ENCODE measurements at regions not wholly inside any gene's neighbourhood (a gene's known extent, or its start where the extent isn't known, plus 50 kb on each side); places are given as distances from the start of the nearest gene placed in this dataset.
"Not testable (repeated sequence)": the region's sequence is repeated elsewhere in the genome, so short reads cannot be mapped to it uniquely, and the experiment has no call there.

DNA sequence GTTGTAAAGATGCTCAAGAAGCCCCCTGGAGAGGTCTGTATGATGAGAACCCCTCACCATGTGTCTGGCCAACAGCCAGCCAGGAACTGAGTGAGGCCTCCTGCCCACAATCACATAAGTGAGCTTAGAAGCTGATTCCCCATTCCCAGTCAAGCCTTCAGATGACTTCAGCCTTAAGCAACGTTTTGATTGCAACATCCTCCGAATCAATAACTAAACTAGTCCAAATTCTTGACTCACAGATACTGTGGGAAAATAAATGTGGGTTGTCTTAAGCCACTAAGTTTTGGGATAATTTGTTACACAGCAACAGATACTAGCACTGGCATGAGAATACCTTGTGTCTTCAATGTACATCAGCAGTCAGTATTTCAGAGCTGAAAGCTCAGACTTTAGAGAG is 54.5 kb upstream of the HS3ST4 start:
- DNase-seq (ENCODE audit: low spot score): no peak

DNA sequence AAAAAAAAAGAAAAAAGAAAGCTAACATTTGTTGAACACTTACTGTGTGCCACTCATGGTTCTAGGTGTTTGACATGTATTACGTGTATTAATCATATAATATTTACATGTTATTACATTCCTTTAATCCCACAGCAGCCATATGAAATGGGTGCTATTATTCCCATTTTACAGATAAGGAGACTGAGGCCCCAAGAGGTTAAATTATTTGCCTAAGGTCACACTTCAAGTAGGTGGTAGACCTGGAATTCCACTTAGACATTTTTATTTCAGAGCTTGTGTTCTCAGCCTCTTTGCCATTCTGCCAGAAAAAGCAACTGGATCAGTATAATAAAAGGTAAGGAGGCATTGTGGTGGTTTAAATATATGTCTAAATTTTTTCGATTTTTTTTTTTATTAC is 55.1 kb upstream of the HS3ST4 start:
- no peak for DNase-seq (ENCODE audit: low spot score)

DNA sequence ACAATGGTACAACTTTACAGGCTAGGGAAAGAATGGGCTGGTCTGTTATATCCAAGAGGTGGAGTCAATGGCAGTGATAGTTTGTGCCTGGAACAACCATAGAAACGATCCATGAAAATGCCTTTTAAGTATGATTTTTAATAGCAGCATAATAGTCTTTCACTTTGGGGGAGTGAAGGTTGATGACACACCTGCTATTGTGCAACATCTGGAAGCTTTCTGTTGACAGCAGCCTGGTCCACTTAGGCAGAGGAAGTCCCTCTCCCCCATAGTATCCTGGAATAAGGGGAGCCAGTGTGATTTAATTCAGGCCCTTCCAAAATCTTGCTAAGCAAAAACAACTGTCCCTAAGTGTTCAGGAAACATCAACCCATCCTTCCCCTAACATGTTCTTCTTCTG is 56.3 kb upstream of the HS3ST4 start:
- no peak for DNase-seq (ENCODE audit: low spot score)

DNA sequence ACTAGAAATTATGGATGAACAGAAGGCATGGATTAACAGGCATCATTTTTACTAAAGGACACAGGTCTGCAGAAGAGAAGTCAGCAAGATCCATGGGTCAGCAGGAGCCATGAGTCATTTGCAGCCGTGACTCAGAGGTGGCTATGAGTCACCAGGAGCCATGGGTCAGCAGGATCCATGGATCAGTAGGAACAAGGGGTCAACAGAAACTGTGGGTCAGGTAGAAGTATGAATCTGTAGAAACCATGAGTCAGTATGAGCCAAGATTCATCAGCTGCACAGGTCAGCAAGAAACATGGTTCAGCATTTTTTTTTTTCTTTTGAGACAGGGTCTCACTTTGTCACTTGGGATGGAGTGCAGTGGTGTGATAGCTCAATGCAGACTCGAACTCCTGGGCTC is 58.2 kb upstream of the HS3ST4 start:
- no peak for DNase-seq (ENCODE audit: low spot score)

DNA sequence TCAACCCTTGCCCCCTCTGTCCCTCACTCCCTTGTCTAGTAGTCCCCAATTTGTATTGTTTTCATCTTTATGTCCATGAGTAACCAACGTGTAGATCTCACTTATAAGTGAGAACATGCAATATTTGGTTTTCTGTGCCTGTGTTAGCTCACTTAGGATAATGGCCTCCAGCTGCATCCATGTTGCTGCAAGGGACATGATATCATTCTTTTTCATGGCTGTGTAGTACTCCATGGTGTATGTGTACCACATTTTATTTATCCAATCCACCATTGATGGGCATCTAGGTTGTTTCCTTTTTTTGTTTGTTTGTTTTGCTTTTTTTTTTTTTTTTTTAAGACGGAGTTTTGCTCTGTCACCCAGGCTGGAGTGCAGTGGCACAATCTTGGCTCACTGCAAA is 63.0 kb upstream of the HS3ST4 start:
- DNase-seq (ENCODE audit: low spot score): no peak

DNA sequence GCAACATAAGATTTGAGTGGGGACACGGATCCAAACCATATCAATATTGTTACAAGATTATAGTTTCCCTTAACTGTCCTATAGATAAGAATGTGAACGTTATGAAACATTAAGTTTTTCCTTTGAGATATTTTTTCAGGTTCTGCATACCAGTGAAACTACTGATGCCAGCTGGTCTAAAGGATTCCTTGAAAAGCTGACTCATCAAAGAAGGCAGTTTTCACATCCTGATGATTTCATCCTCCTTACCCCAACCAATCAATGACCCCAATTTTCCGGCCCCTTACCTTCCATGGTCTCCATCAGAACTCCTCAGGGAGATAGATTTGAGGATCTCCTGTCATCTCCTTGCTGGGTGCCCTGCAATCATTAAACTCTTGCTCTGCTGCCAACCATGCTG is 64.1 kb upstream of the HS3ST4 start:
- no peak for DNase-seq (ENCODE audit: low spot score)

DNA sequence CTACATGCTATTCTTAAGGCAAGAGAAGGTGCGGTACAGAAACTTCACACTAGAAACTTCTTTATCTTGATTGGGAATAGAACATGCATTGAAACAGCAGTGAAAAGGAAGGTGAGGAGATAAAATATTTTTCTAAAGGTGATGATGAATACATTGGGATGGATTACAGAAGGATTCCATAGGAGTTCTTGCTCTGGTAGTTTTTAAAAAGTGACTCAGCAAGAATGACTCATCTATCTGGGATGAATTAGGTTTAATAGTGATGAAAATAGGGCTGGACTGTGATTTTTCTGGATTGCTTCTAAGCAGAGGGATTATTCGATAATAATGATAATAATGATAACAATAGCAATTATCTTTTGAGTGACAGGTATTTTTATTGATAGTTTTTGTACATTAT is 65.6 kb upstream of the HS3ST4 start:
- no peak for DNase-seq (ENCODE audit: low spot score)

DNA sequence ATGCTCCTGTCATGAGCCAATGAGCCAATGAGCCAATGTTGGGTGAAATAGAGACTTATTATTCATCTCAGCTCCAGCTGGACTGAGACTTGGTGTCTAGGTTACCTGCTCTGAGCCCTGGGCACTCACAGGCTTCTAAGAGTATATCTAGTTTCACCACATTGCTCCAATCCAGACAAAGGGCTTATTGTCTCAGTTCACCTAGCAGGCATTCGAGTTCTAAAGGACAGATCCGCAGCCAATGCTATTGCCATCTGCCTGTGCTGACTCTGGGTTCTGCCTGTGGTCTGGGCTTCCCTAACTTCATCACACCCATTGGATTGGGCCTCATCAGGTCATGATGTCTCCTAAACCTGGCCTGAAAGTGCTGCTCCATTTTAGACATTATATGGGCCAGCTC is 66.1 kb upstream of the HS3ST4 start:
- DNase-seq (ENCODE audit: low spot score): no peak

GRCh38 chr16:25614716-25615265 is 77.0 kb upstream of the HS3ST4 start:
- peak; percentile 66 for DNase-seq (ENCODE audit: low spot score)

DNA sequence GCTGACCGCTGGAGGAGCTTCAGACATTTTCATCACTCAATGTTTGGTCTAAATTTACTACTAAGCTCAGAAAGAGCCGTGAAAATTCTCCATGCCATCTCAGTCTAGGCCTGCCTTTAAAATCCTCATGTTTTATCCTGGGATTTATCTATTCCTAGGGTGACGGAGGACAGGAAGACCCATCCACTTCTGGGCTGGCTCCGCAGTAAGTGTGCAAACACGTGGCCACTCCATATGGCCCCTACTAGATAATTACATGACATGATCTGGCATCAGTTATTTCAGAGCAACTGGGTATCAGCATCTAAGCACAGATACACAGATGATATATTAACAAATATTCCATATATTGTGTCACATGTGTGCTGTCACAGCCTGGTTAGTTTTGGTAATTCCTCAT is 77.8 kb upstream of the HS3ST4 start:
- peak; percentile 49 for DNase-seq (ENCODE audit: low spot score)

DNA sequence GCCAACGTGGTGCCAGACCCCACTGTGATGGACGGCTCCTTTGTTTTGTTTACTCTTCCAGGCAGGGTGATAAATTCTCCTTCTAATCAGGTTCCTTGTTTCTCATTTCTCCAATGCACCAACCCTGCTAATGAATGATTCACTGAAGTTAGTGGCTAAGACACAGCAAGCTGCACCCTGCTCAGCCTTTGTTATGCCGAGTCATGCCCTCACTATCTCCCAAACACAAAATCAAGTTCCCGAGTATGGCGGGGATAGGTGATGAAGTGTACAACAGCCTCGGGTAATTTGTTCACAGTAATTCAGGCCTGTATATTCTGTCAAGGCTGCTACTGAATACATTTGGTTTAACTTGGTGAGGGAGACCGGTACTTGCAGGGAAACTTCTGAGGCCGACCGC is 83.8 kb upstream of the HS3ST4 start:
- DNase-seq (ENCODE audit: low spot score): no peak

- no peak for DNase-seq (ENCODE audit: low spot score)
These were observed 85.7 kb upstream of the HS3ST4 start for GRCh38 chr16:25606069-25606468.

- no peak for DNase-seq (ENCODE audit: low spot score)
These were observed 86.4 kb upstream of the HS3ST4 start for GRCh38 chr16:25605381-25605780.

GRCh38 chr16:25601306-25601705 is 90.5 kb upstream of the HS3ST4 start:
- not testable (repeated sequence) for DNase-seq (ENCODE audit: low spot score)

DNA sequence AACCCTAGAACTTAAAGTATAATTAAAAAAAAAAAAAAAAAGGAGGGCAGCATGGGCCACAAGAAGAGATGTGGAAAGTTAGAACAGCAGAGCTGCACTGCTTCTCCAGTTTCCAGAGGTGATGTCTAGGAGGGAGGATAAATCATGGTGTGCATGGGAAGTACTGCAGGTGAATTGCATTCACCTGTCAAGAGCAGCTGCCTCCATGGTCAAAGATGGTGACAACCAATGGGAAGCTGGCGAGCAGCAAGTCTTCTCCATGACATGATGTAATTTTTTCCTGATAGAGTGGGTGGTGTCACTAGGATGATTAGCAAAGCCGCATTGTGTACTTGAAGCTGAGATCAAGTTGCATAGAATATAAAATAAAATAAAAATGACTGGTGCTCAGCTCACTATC is 95.6 kb upstream of the HS3ST4 start:
- DNase-seq (ENCODE audit: low spot score): no peak

DNA sequence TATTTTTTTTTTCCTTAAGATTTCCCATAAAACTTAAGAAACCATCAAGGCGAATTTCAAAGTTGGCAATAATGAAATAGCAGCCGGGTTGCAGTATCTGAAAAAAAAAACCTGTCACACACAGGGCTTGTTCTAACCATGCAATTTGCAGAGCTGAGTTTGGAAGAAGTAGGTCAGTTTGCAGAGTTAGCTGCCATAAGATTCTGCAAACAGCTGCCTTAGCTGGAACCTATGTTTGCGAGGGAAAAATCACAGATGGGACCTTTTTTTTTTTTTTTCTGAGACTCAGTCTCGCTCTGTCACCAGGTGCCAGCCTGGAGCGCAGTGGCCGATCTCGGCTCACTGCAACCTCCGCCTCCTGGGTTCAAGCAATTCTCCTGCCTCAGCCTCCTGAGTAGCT is 98.5 kb upstream of the HS3ST4 start:
- DNase-seq (ENCODE audit: low spot score): no peak

GRCh38 chr16:25587783-25588182 is 104.0 kb upstream of the HS3ST4 start:
- DNase-seq (ENCODE audit: low spot score): no peak

DNA sequence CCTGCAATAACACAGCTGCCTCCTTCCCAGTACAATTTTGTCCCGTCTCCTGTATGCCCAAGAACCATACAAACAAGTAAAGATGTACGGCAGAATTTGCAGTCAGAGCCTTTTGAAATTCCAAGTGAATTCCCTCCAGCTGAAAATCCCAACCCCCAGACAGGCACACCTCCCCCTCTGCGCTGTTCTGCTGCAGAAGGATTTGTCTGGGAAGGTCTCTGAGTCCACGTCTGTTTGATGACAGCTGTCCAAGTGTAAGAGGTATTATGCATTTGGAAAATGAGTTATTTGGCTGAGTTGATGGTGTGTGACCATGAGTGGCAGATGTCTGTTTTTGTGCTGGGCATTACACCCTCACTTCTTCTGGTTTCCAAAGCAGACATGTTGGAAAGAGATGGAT is 104.9 kb upstream of the HS3ST4 start:
- DNase-seq (ENCODE audit: low spot score): peak; percentile 52

GRCh38 chr16:25585526-25585925 is 106.2 kb upstream of the HS3ST4 start:
- DNase-seq (ENCODE audit: low spot score): no peak

GRCh38 chr16:25580041-25580440 is 111.7 kb upstream of the HS3ST4 start:
- DNase-seq (ENCODE audit: low spot score): no peak

GRCh38 chr16:25575363-25575762 is 116.4 kb upstream of the HS3ST4 start:
- no peak for DNase-seq (ENCODE audit: low spot score)

- DNase-seq (ENCODE audit: low spot score): no peak
These were observed 120.0 kb upstream of the HS3ST4 start for GRCh38 chr16:25571712-25572111.

GRCh38 chr16:25570131-25570530 is 121.6 kb upstream of the HS3ST4 start:
- no peak for DNase-seq (ENCODE audit: low spot score)

- DNase-seq (ENCODE audit: low spot score): no peak
These were observed 122.8 kb upstream of the HS3ST4 start for GRCh38 chr16:25568991-25569390.

DNA sequence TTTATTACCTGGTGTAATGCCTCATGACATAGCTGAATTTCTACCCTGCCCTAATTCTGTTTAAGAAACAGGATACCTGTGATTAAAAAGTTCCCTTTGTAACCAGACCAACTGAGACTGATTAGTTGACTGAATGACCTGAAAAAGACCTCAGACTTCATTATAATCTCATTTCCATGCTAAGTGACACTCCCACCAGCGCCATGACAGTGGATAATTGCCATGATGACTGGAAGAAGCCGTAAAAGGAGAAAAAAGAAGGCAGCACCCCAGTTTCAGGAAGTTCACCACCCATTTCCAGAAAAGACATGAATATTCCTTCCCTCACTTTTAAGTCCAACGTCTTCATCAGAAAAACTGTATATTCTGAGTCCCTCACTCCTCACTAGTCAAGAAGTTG is 125.6 kb upstream of the HS3ST4 start:
- DNase-seq (ENCODE audit: low spot score): no peak
